ENCODE measurements at regions not wholly inside any gene's neighbourhood (a gene's known extent, or its start where the extent isn't known, plus 50 kb on each side); places are given as distances from the start of the nearest gene placed in this dataset.
A peak's percentile ranks its signal among the peaks of the same experiment; 100 is the strongest.
"Not testable (repeated sequence)": the region's sequence is repeated elsewhere in the genome, so short reads cannot be mapped to it uniquely, and the experiment has no call there.

- no peak for DNase-seq
Measured at GRCh38 chr16:22659933-22660332, 149.2 kb downstream of the NPIPB5 start.

- DNase-seq = no peak
Measured at GRCh38 chr16:22660441-22661160, 149.9 kb downstream of the NPIPB5 start.

DNA sequence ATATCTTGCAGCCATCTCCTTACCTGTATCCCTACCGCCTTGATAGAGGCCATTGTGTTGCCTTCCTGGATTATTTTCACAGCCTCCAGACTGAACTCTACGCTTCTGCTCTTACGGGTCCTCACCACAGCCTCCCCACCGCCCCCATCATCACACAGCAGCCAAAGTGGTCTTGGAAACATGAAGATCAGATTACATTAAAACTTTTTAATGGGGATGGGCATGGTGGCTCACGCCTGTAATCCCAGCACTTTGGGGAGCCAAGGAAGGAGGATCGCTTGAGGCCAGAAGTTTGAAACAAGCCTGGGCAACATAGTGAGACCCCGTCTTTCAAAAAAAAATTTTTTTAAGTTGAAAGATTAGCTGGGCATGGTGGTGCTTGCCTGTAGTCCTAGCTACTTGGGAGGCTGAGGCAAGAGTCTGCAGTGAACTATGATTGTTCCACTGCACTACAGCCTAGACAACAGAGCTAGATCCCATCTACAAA is 150.5 kb downstream of the NPIPB5 start:
- no peak for DNase-seq

DNA sequence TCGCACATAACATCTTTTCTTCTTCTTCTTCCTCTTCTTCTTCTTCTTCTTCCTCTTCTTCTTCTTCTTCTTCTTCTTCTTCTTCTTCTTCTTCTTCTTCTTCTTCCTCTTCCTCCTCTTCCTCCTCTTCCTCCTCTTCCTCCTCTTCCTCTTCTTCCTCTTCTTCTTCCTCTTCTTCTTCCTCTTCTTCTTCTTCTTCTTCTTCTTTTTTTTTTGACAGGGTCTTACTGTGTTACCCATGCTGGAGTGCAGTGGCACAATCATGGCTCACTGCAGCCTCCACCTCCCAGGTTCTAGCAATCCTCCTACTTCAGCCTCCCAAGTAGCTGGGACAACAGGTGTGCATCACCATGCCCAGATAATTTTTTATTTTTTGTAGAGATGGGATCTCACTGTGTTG is 151.0 kb upstream of the HS3ST2 start:
- not testable (repeated sequence) for DNase-seq

DNA sequence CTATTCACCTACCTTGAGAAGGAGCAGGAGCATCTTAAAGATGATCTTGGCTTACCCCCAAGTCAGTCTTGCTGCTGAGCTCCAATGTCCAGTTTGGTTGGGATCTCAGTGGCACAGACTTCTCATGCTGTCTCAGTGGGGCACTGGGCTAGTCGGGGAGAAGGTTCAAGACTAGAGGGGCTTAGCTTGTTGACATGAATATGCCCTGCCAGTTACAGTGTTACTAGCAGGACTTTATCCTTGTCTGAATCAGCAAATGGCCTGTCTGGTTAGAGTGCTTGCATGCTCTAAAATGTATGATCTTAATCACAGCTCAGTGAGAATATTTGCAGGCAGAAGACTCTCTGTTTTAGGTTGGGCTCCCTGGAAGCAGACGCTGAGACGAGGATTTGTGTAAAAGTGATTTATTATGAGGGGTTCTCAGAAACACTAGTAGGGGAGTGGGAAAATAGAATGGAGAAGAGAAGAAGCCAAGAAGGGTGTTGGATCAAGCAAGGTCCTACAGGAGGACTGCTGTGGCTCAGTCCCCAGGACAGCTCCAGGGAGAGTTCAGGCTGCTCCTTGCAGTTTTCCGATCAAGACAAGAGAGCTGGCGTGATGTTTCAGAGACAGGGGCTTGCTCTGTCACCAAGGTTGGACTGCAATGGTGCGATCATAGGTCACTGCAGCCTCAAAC is 150.4 kb upstream of the HS3ST2 start:
- DNase-seq = no peak

DNA sequence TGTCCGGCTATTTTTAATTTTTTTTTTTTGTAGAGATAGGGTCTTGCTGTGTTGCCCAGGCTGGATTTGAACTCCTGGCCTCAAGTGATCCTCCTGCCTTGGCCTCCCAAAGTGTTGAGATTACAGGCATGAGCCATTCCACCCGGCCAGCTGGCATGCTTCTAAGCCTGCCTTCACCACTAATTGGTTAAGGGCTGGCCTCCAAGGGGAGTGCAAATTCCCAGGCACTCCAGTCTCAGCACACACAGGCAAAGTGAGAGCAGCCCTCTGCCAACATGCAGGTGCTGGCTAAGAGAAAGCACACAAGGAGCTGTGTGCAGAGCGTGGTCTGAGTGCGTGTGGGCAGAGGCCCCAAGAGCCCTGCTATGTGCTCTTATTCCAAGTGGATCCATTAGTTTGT is 149.8 kb upstream of the HS3ST2 start:
- no peak for DNase-seq

GRCh38 chr16:22664561-22664997 is 149.4 kb upstream of the HS3ST2 start:
- DNase-seq = no peak

- no peak for DNase-seq
Measured at GRCh38 chr16:22665048-22665797, 148.7 kb upstream of the HS3ST2 start.

DNA sequence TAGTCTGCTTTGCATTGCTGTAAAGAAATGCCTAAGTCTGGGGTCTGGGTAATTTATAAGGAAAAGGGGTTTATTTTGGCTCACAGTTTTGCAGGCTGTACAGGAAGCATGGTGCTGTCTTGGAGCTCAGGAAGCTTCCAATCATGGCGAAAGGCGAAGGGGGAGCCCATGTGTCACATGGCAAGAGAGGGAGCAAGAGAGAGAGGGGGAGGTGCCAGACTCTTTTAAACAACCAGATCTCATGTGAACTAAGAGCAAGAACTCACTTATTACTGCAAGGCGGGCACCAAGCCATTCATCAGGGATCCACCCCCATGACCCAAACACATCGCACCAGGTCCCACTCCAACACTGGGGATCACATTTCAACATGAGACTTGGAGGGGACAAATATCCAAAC is 148.2 kb upstream of the HS3ST2 start:
- no peak for DNase-seq

DNA sequence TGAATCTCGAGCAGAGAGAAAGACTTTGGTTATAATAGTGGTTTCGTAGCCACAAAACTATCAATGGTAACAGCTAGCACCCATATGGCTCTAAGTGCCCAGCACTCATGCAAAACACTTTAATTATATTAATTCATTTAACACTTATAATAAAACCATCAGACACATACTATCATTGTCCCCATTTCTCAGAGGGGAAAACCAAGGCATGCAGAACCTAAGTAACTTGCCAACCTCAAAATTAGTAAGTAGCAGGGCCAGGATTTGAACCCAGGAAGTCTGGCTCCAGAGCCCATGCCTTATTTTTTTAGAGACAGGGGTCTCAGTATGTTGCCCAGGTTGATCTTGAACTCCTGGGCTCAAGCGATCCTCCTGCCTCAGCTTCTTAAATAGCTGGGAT is 145.6 kb upstream of the HS3ST2 start:
- no peak for DNase-seq

GRCh38 chr16:22670044-22670536 is 143.9 kb upstream of the HS3ST2 start:
- no peak for DNase-seq

- peak; percentile 7 for DNase-seq
Measured at GRCh38 chr16:22670551-22671041, 143.4 kb upstream of the HS3ST2 start.

- no peak for DNase-seq
Measured at GRCh38 chr16:22671301-22672076, 142.5 kb upstream of the HS3ST2 start.

GRCh38 chr16:22672830-22673210 is 141.1 kb upstream of the HS3ST2 start:
- no peak for DNase-seq

DNA sequence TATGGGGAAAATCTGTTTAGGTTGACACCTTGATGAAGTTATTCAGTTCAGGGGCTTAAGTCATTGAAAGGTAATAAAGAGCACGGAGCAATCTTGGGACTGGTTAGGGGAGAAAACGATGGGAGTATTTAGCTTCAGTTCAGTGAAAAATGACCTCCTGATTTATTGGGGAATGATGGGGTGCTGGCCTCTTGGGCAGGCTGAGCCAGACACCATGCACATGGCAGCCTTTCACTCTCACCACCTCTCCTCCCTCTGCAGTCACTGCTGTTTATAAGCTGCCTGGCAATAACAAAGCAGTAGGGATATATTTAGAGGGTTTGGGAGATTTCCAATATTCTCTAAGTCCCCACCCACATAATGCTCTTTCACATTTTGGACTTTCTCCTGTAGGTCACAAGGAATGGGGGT is 140.5 kb upstream of the HS3ST2 start:
- no peak for DNase-seq

GRCh38 chr16:22674832-22675191 is 139.2 kb upstream of the HS3ST2 start:
- DNase-seq = no peak

DNA sequence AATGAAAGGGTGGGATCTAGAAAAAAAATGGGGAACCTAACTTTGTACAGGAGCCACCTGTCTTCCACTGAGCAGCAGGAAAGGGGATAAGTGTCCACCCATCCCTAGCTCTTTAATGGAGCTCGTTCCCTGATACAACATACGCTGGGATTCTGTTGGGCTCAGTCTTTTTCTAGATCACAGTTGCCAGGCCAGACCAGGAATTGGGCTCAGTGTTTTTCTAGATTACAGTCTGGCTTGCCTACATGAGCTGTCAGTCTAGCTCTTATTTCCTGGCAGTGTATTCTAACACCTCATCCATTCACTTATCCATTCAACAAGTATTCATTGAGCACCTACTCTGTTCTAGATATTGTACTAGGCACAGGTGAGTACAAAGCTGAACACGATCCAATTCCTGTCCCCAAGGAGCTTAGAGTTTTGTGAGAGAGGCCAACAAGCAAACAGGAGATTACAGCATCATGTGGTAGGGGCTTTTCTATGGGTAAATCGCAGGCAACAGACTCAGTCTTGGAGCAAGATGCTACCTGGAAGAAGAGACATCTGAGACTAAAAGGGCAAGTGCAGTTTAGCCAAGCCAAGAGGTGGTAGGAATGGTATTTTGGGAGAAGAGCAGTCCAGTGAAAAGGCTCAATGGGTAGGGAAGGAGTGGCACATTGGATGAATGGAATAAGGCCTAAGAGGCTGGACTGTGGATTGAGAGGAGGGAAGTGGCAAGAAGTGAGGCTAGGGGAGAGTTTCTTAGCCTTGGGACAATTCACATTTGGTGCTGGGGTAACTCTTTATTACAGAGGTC is 138.0 kb upstream of the HS3ST2 start:
- no peak for DNase-seq

DNA sequence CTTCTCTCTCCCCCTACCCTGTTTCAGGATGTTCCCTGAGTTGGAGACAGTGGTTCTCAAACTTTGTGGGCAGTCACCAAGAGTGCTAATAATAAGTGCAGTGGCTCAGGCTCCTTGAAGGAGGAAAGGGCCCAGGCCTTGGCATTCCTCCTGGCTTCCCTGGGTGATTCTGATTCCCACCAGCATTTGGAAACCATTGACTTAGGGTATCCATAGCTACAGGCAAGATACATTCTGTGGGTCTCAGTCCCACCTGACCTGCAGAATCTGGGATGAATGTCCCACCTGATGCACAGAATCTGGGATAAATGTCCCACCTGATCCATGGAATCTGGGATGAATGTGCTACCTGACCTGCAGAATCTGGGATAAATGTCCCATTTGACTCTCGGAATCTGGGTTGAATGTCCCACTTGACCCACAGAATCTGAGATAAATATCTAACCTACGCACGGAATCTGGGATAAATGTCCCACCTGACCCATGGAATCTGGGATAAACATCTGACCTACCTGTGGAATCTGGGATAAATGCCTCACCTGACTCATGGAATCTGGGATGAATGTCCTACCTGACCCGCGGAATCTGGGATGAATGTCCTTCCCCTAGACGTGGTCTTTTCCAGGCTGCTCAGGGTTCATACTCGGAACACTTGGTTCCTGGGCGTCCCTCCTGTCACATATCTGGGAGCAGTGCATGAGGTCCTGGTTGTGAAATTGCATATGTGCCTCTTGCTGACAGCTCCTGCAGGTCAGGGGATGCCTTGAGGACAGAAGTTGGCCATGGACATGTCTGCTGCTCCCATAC is 136.7 kb upstream of the HS3ST2 start:
- DNase-seq = no peak

- DNase-seq = no peak
Measured at GRCh38 chr16:22678311-22678710, 135.7 kb upstream of the HS3ST2 start.

- DNase-seq = peak; percentile 83
Measured at GRCh38 chr16:22681554-22682291, 132.2 kb upstream of the HS3ST2 start.
